B cell (primary cell): ENCODE measurements at regions not wholly inside any gene's neighbourhood (a gene's known extent, or its start where the extent isn't known, plus 50 kb on each side); places are given as distances from the start of the nearest gene placed in this dataset.

Experiments
- ATAC-seq: fragments of 200-7000 bp; cut with Tn5 transposase; one replicate; pipeline ENCODE4 v1.10.0; 2021; ENCODE audit warnings: low read depth, mild to moderate bottlenecking, moderate number of reproducible peaks, moderate library complexity
- CTCF ChIA-PET: fragments of 350-600 bp; sonication (Branson Sonifier 250); formaldehyde crosslinking; loops from one replicate; lab custom pipeline; 2021; ENCODE audit warnings: antibody characterized with exemption, inconsistent platforms; lab: Charles Lee
- POLR2A ChIA-PET: fragments of 350-600 bp; sonication (Branson Sonifier 250); formaldehyde crosslinking; loops from one replicate; lab custom pipeline; 2021; ENCODE audit warnings: antibody characterized with exemption; lab: Charles Lee
- DNase-seq: peaks from one replicate; pipeline ENCODE4 v3.0.0; 2013
- H2AFZ ChIP-seq: 2 replicates; pipeline ENCODE4 v1.6.1; 2012; ENCODE audit warnings: mild to moderate bottlenecking, low read depth, low read length; ENCODE audit not compliant: insufficient read depth, poor library complexity, severe bottlenecking
- H3K27ac ChIP-seq, 2 donors: 1 replicate in 1 of 2; 2 replicates in 1 of 2; pipeline ENCODE4 v1.5.1; 2012 to 2013; ENCODE audit warnings: low read length in 2 of 2, mild to moderate bottlenecking in 2 of 2, moderate library complexity in 1 of 2
- H3K27me3 ChIP-seq, 4 experiments: fragments of 200-600 bp in 1 of 4; sonication (generic) in 1 of 4; replicated peaks in 1 of 4; 1 replicate in 2 of 4; 2 replicates in 2 of 4; pipeline versions ENCODE4 v1.6.1 to v1.7.0; 2013 to 2016; ENCODE audit warnings: low read length in 3 of 4, mild to moderate bottlenecking in 2 of 4, mixed read lengths in 1 of 4, moderate library complexity in 1 of 4; ENCODE audit not compliant: insufficient read depth in 4 of 4, control insufficient read depth in 3 of 4; ENCODE audit errors: control extremely low read depth in 1 of 4
- H3K36me3 ChIP-seq, 2 experiments: replicated peaks in 1 of 2; 1 replicate in 1 of 2; 2 replicates in 1 of 2; pipeline versions ENCODE4 v1.6.1 to v1.7.1; 2013; ENCODE audit warnings: low read length in 1 of 2; ENCODE audit not compliant: insufficient read depth in 2 of 2, control insufficient read depth in 1 of 2; ENCODE audit errors: control extremely low read depth in 1 of 2, extremely low read depth in 1 of 2
- H3K4me1 ChIP-seq, 2 donors: fragments of 200-600 bp in 1 of 2; sonication (generic) in 1 of 2; 1 replicate in 1 of 2; 2 replicates in 1 of 2; pipeline versions ENCODE4 v1.5.1 to v1.6.1; 2013 to 2017; ENCODE audit warnings: low read length in 2 of 2; ENCODE audit not compliant: control insufficient read depth in 2 of 2, insufficient read depth in 2 of 2
- H3K4me2 ChIP-seq: replicated peaks from 2 replicates; pipeline ENCODE3; 2012; ENCODE audit warnings: mild to moderate bottlenecking, low read depth, low read length; ENCODE audit not compliant: poor library complexity, severe bottlenecking
- H3K4me3 ChIP-seq, 5 experiments: fragments of 200-600 bp in 1 of 5; sonication (generic) in 1 of 5; 1 replicate in 3 of 5; 2 replicates in 2 of 5; pipeline versions ENCODE4 v1.5.1 to v1.7.0; 2011 to 2016; ENCODE audit warnings: low read length in 4 of 5, mild to moderate bottlenecking in 4 of 5, low read depth in 2 of 5, control low read depth in 1 of 5, moderate library complexity in 1 of 5; ENCODE audit not compliant: insufficient read depth in 1 of 5; ENCODE audit errors: control extremely low read depth in 1 of 5, extremely low read depth in 1 of 5
- H3K79me2 ChIP-seq: fragments of 200-600 bp; sonication (generic); one replicate; pipeline ENCODE4 v1.6.0; 2016; ENCODE audit warnings: low read length; ENCODE audit not compliant: control insufficient read depth, insufficient read depth
- H3K9ac ChIP-seq: fragments of 200-600 bp; sonication (generic); 2 replicates; pipeline ENCODE4 v1.6.1; 2017; ENCODE audit warnings: mild to moderate bottlenecking, low read length, moderate library complexity
- H3K9me3 ChIP-seq, 3 donors: one replicate each; pipeline versions ENCODE4 v1.6.1 to v1.7.1; 2013; ENCODE audit warnings: low read length in 2 of 3; ENCODE audit not compliant: control insufficient read depth in 2 of 3, insufficient read depth in 1 of 3; ENCODE audit errors: control extremely low read depth in 1 of 3
- H4K20me1 ChIP-seq: 2 replicates; pipeline ENCODE4 v1.6.0; 2012; ENCODE audit warnings: mild to moderate bottlenecking, low read length; ENCODE audit not compliant: insufficient read depth, control insufficient read depth, poor library complexity, severe bottlenecking
- H3K27ac Mint-ChIP-seq: one replicate; pipeline ENCODE4 v1.8.0; 2021; ENCODE audit warnings: mixed read lengths
- H3K27me3 Mint-ChIP-seq: one replicate; pipeline ENCODE4 v1.8.0; 2021; ENCODE audit warnings: mixed read lengths
- H3K4me1 Mint-ChIP-seq: one replicate; pipeline ENCODE4 v1.8.0; 2021; ENCODE audit warnings: mixed read lengths
- H3K4me3 Mint-ChIP-seq: one replicate; pipeline ENCODE4 v1.8.0; 2021; ENCODE audit warnings: mixed read lengths
- H3K9me3 Mint-ChIP-seq: one replicate; pipeline ENCODE4 v1.8.0; 2022; ENCODE audit warnings: mixed read lengths; ENCODE audit not compliant: insufficient read depth
- CTCF ChIP-seq: fragments of 200-600 bp; IDR thresholded peaks from one replicate; pipeline ENCODE4 v1.8.0; 2022; ENCODE audit warnings: antibody characterized with exemption, mild to moderate bottlenecking
- EZH2 ChIP-seq: IDR thresholded peaks from 2 replicates; pipeline ENCODE4 v1.6.1; 2012; ENCODE audit warnings: borderline replicate concordance, low read depth, mild to moderate bottlenecking, moderate library complexity, low read length; ENCODE audit not compliant: insufficient read depth, poor library complexity, severe bottlenecking
- WGBS: methylation state at CpG from one replicate; pipeline ENCODE4 v1.1.5; 2013; ENCODE audit warnings: missing lambda C conversion rate; ENCODE audit not compliant: insufficient coverage; 5-methylcytosine and 5-hydroxymethylcytosine counted together
- intact Hi-C: fragments of 100-400 bp; cut with micrococcal nuclease; formaldehyde crosslinking; loops from one replicate; pipeline ENCODE4 v1.10.0; 2022

- H3K4me1 Mint-ChIP-seq = no peaks in the 10 kb centered on the region
- no peaks in the 10 kb centered on the region for H3K79me2 ChIP-seq
- no peak overlapping the region for H3K27ac Mint-ChIP-seq
- intact Hi-C loops = no loop called here
- no peak for TF ChIP-seq CTCF
- H3K9me3 Mint-ChIP-seq = no peaks in the 10 kb centered on the region
- no peak overlapping the region for H3K9ac ChIP-seq
- no peaks in the 10 kb centered on the region for H3K9me3 ChIP-seq
- H3K4me2 ChIP-seq = no peak overlapping the region
- no CpG with 5 or more reads among the region's 3 CpGs for WGBS
- ChIA-PET CTCF (interaction anchor here (1.5 kb wide), 1 partner anchor 9 kb away, joined by 3 read pairs; no protein-coding TSS in a partner anchor), POLR2A (no interaction called here)
- no peaks in the 10 kb centered on the region for H4K20me1 ChIP-seq
- no peak for DNase-seq
- no peaks in the 10 kb centered on the region for H3K27me3 Mint-ChIP-seq
- no peak for ATAC-seq
- H3K36me3 ChIP-seq = no peaks in the 10 kb centered on the region
- no peak overlapping the region for H2AFZ ChIP-seq
- no peak overlapping the region for H3K4me3 ChIP-seq
- H3K27ac ChIP-seq = no peak overlapping the region
- no peak overlapping the region for H3K4me3 Mint-ChIP-seq
- no peaks in the 10 kb centered on the region for H3K27me3 ChIP-seq
- H3K4me1 ChIP-seq = no peaks in the 10 kb centered on the region
These were observed 111.3 kb upstream of the EEA1 start for GRCh38 chr12:93040367-93040766.

- H3K4me1 Mint-ChIP-seq = no peaks in the 10 kb centered on the region
- CTCF ChIA-PET = no interaction called here
These were observed 112.3 kb upstream of the EEA1 start for GRCh38 chr12:93041416-93041815.

More at GRCh38 chr12:93041416-93041815, 112.3 kb upstream of the EEA1 start:
- Histone ChIP-seq H3K9me3 (peaks cover 0 to 1% (median 0%) of the 10 kb centered on the region in 3 donors), H3K27me3 (no peaks in the 10 kb centered on the region), H4K20me1 (no peaks in the 10 kb centered on the region), H3K9ac (no peak overlapping the region), H3K4me1 (no peaks in the 10 kb centered on the region), H3K27ac (no peak overlapping the region), H3K79me2 (no peaks in the 10 kb centered on the region), H2AFZ (no peak overlapping the region), H3K4me3 (no peak overlapping the region), H3K4me2 (no peak overlapping the region), H3K36me3 (no peaks in the 10 kb centered on the region)
- no peak for DNase-seq
- POLR2A ChIA-PET = no interaction called here
- TF ChIP-seq EZH2 (no peak), CTCF (no peak)
- ATAC-seq = no peak
- intact Hi-C loops = no loop called here
- no peak overlapping the region for H3K4me3 Mint-ChIP-seq
- no peak overlapping the region for H3K27ac Mint-ChIP-seq
- H3K9me3 Mint-ChIP-seq = no peaks in the 10 kb centered on the region
- no peaks in the 10 kb centered on the region for H3K27me3 Mint-ChIP-seq
